Occipital lobe (tissue), 1 donor: ENCODE measurements at regions not wholly inside any gene's neighbourhood (a gene's known extent, or its start where the extent isn't known, plus 50 kb on each side); places are given as distances from the start of the nearest gene placed in this dataset.
A peak's percentile ranks its signal among the peaks of the same experiment; 100 is the strongest.
"Not testable (repeated sequence)": the region's sequence is repeated elsewhere in the genome, so short reads cannot be mapped to it uniquely, and the experiment has no call there.

Source experiments
- DNase-seq: peaks from one replicate; lab custom pipeline; 2025; lab: John Stamatoyannopoulos, UW

GRCh38 chr6:125354649-125355048 lies 52.9 kb upstream of the HDDC2 start:
- no peak for DNase-seq

GRCh38 chr6:125356884-125357283 lies 55.1 kb upstream of the HDDC2 start:
- DNase-seq: no peak

DNA sequence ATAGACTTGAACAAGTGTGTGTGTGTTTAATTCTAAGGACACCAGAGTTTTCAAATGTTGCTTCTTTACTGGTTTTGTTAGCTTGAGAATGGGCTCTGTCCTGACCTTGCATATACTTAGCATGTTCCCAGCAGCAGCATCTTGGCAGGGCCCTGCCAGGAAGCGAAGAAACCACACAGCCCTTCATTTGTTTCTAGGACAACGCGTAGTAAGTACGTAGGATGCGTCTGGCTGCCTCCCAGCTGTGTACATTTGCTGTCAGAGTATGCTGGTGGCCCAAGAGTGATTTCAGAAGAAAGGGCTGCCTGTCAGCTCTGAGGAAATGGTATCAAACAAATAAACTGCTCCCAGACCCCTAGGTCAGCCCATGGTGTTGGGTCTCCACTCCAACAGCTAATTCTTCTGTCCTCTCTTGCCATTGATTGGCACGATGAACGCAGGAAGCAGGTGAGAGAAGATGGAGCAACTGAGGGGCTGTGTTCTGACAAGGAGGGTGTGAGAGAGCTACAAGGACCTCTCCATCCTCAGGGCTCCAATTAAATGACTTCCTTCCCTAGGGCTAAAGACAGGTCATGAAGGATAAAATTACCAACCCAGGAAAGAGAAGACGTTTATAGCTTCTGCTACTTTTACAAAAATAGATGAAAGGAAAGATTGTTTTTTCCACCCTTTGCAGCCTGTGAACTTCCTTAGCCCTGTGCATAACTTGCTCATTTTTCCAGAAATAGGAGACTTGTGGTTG lies 55.9 kb upstream of the HDDC2 start:
- peak; percentile 21 for DNase-seq

GRCh38 chr6:125358898-125359297 lies 57.1 kb upstream of the HDDC2 start:
- DNase-seq: no peak

GRCh38 chr6:125361868-125362267 lies 60.1 kb upstream of the HDDC2 start:
- no peak for DNase-seq

- no peak for DNase-seq
Measured at GRCh38 chr6:125363039-125363823, 61.5 kb upstream of the HDDC2 start.

- no peak for DNase-seq
Measured at GRCh38 chr6:125363824-125364165, 62.0 kb upstream of the HDDC2 start.

DNA sequence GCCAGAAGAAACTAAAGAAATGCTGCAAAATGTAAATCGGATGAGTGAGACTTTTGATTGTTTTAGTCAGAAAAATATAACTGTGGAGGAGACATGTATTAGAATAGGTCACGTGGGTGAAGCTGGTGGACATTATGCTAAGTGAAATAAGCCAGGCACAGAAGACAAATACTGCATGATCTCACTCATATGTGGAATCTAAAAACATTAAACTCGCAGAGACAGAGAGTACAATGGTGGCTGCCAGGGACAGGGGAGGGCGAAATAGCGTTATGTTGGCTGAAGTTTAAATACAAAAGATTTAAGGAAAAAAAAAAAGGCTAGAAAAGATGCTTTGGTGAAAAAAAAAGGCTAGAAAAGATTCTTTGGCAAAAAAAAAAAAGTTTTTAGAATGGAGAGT lies 63.5 kb upstream of the HDDC2 start:
- no peak for DNase-seq

DNA sequence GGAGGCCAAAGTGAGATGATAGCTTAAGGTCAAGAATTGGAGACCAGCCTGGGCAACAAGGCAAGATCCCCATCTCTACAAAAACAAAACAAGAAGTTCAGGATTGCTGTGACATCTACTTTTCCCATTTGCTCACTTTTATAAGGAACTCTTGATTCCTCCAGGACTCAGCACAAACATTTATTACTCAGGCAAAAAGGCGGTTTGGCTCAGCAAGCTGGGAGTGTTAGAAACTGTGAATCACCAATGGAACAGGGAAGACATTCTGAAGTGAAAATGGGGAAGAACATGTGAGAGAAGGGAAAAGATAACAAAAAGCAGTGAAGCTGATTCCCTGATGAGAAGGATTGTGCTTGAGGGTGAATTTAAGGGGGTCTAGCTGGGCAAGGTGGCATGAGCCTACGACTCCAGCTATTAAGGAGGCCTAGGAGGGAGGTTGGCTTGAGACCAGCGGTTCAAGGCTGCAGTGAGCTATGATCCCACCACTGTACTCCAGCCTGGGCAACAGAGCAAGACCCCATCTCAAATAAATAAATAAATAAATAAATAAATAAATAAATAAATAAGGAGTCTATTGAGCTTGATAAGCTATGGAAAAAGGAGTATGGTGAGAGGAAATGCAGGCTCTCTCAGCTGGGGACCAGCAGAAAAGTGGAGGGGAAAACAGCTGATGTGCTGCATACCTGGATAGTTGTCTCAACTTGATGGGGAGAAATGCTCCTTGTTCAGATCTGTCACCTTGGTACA lies 65.4 kb upstream of the HDDC2 start:
- DNase-seq: no peak

- no peak for DNase-seq
Measured at GRCh38 chr6:125370343-125370742, 68.6 kb upstream of the HDDC2 start.

GRCh38 chr6:125375013-125375412 lies 73.2 kb upstream of the HDDC2 start:
- no peak for DNase-seq

- no peak for DNase-seq
Measured at GRCh38 chr6:125375821-125376220, 74.1 kb upstream of the HDDC2 start.

DNA sequence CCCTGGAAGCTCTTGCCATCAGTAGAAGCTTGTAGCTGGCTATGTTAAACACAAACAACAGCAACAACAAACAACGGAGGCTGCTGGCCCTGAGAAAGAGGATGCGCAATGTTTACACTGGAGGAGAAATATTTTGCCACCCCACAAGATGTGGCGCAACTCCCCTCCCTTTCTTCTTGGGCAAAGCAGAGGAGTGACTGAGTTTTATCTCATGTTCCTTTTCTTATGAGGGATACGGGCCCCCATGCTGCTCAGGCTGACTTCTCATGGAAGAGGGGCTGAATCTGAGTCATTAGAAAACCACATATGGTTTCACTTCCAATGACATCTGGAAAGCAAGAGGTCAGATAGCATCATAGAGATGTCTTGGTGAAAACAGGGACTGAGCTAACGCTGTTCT lies 75.9 kb upstream of the HDDC2 start:
- no peak for DNase-seq

DNA sequence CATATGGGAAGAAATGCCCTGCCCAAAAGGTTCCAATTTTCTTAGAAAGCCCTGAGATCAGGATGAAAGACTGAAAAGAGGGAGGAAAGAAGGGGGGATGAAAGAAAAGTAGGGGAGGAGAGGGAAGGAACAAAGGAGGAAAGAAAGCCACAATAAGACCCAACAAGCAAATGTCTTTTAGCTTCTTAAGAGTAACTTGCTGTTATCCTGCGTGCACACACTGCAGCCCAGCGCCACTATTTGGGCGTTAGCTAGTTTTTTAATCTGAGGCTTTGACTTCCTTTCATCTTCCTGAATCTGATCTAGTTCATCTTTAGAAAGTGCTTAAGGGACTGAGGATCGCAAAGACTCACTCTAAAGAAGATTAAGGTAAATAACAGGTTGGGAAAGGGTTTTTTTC lies 77.4 kb upstream of the HDDC2 start:
- no peak for DNase-seq

DNA sequence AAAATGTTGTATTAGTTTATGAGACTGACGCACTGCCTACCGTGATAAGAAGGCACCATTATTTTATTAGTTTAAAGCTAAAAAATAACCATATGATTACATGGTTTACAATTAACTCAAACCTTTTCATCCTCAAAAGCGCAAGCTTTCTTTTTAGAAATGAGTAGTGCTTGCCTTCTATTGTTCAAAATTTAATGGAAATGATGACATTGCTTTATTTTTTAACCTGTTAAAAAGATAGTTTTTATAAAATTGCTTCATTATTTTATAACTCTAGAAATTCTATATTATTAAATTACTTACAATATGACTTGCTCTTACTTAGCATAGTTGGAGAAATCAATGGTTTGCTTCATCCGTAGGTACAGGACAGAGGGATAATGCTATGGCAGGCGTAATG lies 78.7 kb upstream of the HDDC2 start:
- no peak for DNase-seq

DNA sequence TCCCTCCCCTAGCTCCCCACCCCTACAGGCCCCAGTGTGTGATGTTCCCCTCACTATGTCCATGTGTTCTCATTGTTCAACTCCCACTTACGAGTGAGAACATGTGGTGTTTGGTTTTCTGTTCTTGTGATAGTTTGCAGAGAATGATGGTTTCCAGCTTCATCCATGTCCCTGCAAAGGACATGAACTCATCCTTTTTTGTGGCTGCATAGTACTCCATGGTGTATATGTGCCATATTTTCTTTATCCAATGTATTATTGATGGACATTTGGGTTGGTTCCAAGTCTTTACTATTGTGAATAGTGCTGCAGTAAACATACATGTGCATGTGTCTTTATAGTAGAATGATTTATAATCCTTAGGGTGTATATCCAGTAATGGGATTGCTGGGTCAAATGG lies 84.6 kb upstream of the HDDC2 start:
- DNase-seq: not testable (repeated sequence)

DNA sequence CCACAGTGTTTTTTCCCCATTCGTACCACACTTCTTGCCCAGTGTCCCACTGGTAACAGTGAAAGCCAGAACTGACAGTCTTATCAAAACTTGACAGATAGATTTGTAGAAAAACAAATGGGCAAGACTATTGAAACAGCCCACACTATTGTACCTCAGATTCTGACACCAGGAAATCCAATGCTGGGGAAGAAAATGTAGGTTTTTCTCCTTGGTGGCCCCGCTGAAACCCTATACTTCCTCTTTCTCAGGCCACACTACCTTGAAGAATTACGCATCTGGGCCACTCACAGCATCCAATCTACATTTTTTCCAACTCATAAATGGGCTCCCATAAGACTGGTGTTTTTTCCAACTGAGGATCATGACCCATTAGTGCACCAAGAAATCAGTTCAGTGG lies 90.9 kb upstream of the HDDC2 start:
- DNase-seq: no peak

- no peak for DNase-seq
Measured at GRCh38 chr6:125393449-125393858, 91.7 kb upstream of the HDDC2 start.

- DNase-seq: peak; percentile 1
Measured at GRCh38 chr6:125406741-125407140, 105.0 kb upstream of the HDDC2 start.

- no peak for DNase-seq
Measured at GRCh38 chr6:125414507-125414906, 112.7 kb upstream of the HDDC2 start.

- no peak for DNase-seq
Measured at GRCh38 chr6:125415913-125416312, 114.1 kb upstream of the HDDC2 start.

GRCh38 chr6:125421836-125422235 lies 120.1 kb upstream of the HDDC2 start:
- DNase-seq: no peak

DNA sequence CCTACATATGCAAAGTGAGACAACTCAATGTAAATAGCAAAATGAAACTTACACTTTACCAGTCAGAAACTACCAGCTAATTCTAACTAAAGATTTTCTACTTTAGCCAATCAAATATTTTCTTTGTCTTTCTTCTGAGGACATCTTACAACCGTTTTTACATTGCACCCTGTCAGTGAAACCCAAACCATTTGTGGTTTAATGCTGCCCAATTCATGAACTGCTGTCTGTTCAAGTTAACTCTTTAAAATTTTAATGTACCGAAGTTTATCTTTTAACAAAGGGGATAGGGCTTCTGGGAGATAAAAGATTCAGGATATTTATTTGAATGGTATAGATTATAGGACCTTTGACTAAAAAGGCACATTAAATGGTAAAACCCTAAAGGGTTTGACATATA lies 121.3 kb upstream of the HDDC2 start:
- no peak for DNase-seq
